Left colon (tissue), 2 donors: ENCODE measurements at regions not wholly inside any gene's neighbourhood (a gene's known extent, or its start where the extent isn't known, plus 50 kb on each side); places are given as distances from the start of the nearest gene placed in this dataset.
"Not testable (repeated sequence)": the region's sequence is repeated elsewhere in the genome, so short reads cannot be mapped to it uniquely, and the experiment has no call there.

Experiments used
- ATAC-seq: fragments of 200-7000 bp; cut with Tn5 transposase; one replicate; pipeline ENCODE4 v1.9.1; 2020; ENCODE audit warnings: mild to moderate bottlenecking, moderate library complexity
- DNase-seq, 2 donors: peaks; one replicate each; pipeline ENCODE4 v3.0.0-alpha.2; 2020
- intact Hi-C, 2 donors: fragments of 100-400 bp; cut with DNase I in 1 of 2; cut with micrococcal nuclease in 1 of 2; formaldehyde crosslinking; loops; one replicate each; pipeline versions ENCODE4 v1.11.2 to v1.14.0; 2022; cut with DNase I, micrococcal nuclease
- donor health status: DM: no; HTN: no; CAD: no.
- donor health status: DM: yes; HTN: yes; CAD: no.

DNA sequence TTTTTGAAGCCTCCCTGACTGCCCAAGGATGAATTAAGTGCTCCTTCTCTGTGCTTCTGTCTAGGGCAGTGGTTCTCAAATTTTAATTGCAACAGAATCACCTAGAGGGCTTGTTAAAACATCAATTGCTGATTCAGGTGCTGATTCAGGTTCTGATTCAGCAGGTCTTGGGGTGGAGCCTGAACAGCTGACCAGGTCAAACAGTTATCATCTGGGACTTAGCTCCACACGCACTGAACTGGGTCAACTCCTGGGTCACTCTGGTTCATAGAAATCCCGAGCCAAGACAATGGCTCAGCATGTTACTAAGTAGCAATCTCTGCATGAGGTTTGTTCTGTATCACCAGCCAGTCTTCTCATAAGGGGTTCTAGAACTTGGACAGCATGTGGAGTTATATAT is 192.3 kb downstream of the GJA1 start:
- intact Hi-C loops = no loop called here
- ATAC-seq = no peak

DNA sequence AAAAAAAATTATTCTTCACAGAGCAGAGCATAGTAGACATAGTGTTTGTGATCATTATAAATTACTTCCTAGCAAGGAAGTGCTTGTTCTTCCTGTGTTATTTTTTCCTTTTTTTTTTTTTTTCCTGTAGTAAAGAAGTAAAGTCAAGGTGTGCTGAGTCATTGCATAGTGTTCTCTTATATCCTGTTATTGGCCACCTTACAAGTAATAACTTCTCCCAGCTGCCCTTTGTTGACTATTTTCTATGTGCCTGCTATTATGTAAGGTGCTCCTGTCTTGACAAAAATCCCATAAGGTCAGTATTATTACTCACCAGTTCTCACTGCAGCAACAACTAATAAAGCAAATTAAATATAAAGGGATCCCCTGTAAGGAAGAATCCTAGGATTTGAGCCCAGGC is 195.3 kb downstream of the GJA1 start:
- intact Hi-C loops = no loop called here
- no peak for ATAC-seq
- DNase-seq = no peak

More for the DNA sequence above, 192.3 kb downstream of the GJA1 start:
- DNase-seq = no peak

DNA sequence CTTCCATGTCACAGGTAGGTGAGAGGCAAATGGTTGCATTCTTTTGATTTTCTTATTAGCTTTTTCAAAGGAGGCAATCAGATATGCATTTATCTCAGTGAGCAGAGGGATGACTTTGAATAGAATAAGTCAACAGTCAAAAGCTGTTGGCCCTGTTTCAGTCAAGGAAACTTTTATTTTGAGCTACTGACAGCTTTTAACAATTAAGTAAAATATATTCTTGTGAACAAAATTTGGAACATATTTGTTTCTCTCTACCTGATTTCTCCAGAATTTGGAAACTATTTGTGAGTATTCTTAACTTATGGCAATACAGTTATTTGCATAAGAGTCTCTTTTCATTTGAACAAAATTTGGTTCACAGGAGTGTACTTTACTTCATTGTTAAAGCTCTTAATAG is 196.3 kb downstream of the GJA1 start:
- ATAC-seq, intact Hi-C loops, DNase-seq: not testable (repeated sequence)

DNA sequence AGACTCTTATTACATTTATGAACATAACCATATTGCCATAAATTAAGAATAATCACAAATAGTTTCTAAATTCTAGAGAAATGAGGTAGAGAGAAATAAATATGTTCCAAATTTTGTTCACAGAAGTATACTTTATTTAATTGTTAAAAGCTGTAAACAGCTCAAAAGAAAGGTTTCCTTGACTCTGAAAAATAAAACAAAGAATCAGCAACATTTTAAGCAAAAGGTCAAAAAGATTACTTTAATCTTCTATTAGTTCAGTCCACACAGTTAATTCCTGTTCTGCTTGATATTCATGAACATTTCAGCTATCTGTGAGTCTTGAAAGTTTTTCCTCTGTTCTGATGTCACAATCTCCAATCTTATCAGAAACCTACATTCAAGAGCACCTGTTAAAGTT is 197.9 kb downstream of the GJA1 start:
- ATAC-seq (no peak), DNase-seq (no peak)
- intact Hi-C loops = no loop called here

GRCh38 chr6:121634586-121634985 is 199.1 kb downstream of the GJA1 start:
- DNase-seq = not testable (repeated sequence)

DNA sequence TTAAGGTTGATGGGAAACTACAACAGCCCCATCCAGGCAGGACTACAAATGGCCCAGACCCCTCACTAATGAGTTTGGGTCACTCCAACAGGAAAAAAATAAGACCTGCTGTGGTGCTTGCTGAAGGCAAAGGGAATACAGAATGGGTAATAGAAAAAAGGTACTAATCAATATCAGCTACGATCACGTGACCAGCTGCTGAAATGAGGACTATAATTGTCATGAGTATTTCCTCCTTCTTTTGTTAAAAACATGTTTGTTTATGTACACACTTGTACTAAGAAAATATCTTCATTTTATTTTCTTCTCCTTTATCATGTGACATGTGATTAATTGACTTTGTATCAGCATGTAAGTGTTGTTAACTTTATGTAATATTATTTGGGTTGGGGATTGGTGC is 199.9 kb downstream of the GJA1 start:
- no peak for ATAC-seq
- no peak for DNase-seq
- intact Hi-C loops = no loop called here

More at GRCh38 chr6:121634586-121634985, 199.1 kb downstream of the GJA1 start:
- intact Hi-C loops, ATAC-seq: not testable (repeated sequence)

DNA sequence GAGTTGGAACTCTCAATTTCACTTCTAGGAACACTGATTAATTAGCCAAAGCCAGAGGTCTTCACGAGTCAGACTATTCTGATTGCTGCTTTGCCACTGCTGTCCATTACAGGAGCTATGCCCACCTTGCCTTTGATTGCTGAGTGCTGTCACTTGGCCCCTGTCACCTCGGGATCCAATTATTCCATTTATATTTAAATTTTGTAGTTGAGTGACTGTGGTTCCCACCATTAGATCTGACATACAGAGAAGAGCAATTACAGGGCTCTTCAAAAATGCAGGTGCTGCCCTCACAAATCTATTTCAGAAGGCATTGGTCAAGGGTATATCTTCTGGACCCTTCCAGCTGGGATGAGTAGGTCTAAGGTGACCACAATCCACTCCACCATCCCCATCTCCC is 200.8 kb downstream of the GJA1 start:
- ATAC-seq, DNase-seq, intact Hi-C loops: not testable (repeated sequence)

- no peak for ATAC-seq
- intact Hi-C loops = no loop called here
- no peak for DNase-seq
Observed at GRCh38 chr6:121639021-121639420, 203.6 kb downstream of the GJA1 start.

DNA sequence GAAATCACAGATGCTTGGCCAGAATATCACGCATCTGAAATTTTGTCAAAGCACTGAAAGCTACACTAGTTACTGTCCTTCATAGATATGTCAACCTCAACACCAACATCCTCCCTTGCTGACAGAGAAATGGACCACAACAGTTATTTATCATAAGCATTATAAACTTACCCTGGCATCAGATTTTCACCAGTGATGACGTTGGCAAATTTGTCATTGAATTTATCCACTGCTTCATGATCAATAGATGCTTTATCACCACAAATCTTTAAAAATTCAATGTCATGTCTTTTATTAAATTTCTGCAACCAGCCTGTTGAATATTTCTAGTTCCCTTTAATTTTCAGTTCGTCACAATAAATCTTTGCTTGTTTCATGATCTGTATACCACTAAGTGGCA is 205.7 kb downstream of the GJA1 start:
- DNase-seq (no peak), ATAC-seq (no peak)
- intact Hi-C loops = no loop called here

DNA sequence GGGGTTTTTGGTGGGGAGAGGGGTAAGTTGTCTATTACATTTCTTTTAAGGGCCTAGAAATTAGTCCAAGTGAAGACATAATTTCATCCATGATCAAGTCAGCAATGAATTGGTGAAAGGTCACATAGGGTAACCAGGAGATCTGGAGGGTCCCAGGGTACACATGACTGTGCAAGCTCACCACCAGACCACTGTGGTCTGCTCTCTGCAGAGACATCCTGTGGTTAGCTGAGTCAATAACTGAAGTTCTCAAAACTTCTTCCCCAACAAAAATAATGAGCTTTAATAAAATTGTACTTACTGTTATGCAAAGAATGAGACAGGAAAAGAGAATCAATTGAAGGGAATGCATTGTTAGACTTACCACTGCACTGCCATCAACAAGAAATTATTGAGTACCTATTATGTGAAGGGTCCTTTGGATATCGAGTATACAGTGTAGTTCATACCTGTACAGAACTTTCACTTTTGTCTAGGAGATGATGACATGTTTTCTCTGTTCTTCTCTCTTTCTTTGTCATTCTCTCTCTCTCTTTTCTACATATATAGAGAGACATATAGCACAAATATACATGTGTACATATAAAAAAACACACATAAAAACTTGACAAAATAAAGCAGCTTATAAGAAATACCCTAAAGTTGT is 209.8 kb downstream of the GJA1 start:
- intact Hi-C loops = no loop called here
- DNase-seq (no peak), ATAC-seq (no peak)

DNA sequence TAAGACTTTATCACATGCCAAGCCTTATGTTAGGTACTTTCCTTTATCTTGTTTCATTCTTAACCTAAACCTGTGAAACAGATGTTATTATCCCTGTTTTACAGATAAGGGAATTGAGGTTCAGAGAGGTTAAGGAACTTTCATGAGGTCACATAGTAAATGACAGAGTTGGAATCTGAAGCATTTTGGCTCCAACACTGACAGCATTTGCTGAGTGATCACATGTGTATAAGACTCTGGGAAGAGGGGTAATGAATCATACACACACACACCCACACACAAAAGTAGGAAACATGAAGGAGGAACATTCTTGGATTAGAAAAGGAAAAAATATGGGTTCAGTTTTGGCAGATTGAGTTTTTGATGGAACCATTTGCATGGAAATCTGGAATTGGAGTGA is 212.5 kb downstream of the GJA1 start:
- intact Hi-C loops = no loop called here
- DNase-seq (no peak), ATAC-seq (no peak)

DNA sequence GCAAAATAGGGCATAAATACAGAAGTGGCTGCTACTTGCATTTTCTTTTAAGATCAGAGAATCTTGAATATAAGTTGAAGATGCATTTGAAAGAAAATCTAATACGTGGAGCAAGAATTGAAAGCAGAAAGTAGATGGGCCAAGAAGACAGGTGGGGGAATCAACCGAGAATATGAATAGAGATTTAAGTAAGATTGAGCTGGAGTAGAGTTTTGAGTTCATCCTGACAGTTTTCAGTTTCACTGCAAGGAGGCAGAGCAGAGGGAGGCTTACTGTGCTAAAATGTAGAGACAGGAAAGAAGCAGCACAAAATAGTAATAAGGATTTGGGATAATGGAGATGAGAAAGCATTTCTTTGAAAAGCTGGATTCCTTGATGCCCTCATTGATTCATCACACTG is 214.5 kb downstream of the GJA1 start:
- ATAC-seq (no peak), DNase-seq (no peak)
- intact Hi-C loops = no loop called here

DNA sequence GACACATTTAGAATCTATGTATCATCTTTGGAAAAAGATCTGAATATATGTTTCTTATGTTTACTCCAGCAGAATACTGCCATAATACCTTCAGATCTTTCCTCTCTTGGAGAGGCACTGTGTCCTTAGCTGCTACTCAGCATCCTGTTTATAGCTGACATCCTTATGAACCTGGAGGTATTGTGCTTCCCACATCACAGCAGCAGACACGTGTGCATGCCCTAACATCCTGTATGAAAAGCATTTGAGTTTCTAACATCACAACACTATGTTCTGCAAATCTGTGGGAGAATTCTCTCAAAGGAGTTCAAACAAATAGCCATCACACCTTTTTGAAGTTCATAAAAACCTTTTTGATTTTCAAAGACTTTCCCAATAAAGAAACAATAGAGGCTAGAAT is 216.0 kb downstream of the GJA1 start:
- ATAC-seq (no peak), DNase-seq (no peak)
- intact Hi-C loops = no loop called here

- intact Hi-C loops = no loop called here
- DNase-seq = no peak
- ATAC-seq = no peak
Observed at GRCh38 chr6:121652223-121652622, 216.8 kb downstream of the GJA1 start.

DNA sequence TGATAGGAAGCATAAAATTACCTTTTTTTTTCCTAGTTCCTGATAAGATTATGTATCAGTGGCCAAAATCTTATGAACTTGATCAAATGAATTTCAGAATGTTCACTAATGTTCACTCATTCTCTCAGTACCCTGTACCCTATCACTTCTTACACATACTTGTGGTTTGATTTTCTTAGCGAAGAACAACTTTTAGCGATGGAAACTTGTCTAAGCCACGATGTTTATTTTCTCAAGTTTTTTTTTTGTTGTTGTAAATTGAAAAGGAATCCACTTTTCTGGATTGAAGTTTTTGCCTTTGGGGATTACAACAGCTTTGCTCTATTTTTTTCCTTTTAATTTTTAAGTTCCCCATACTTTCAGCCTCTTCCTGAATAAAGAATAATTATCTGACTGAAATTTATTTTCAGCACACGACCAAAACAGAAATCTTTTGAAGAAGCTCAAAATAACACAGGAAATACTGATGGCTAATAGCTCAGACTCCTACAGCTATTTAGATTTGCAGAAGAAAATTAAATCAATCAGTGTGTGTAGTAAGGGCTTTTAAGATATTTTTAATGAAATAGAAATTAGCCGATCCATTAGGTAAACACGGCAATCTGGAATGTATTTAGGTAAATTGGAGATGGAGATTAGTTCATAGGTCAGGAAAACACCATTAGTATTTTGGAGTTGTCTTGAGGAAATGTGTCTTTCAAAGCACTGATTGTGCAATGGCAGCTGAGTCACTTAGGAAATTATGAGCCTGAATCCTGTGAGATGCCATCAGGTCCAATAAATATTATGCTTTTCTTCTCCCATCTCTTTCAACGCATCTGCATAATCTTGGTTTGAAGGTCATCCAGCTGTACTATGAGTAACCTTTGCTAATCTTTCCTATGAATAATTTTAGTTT is 217.5 kb downstream of the GJA1 start:
- no peak for ATAC-seq
- no peak for DNase-seq
- intact Hi-C loops = no loop called here

GRCh38 chr6:121653624-121654008 is 218.2 kb downstream of the GJA1 start:
- no peak for DNase-seq
- intact Hi-C loops = no loop called here
- ATAC-seq = no peak

- no peak for DNase-seq
- intact Hi-C loops = no loop called here
- no peak for ATAC-seq
Observed at GRCh38 chr6:121657972-121658371, 222.5 kb downstream of the GJA1 start.

- no peak for DNase-seq
- intact Hi-C loops = no loop called here
- no peak for ATAC-seq
Observed at GRCh38 chr6:121660277-121660676, 224.8 kb downstream of the GJA1 start.

DNA sequence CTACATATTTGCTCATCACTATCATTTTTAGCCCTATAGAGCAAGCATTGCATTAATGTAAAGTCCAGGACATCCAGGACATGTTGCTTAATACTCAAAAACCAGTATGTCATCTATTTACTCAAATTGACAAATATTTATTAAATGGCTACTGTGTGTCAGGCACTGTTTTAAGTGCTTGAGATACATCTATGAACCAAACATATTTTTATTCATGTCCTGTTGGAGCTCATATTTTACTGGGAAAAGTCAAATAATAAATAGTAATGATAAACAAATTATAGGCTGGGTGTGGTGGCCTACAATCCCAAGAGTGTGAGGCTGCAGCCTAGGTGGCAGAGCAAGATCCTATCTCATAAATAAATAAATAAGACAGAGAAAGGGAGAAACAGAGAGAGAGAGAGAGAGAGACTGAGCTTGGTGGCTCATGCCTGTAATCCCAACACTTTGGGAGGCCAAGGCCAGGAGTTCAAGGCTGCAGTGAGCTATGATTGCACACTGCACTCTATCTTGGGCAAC is 227.9 kb downstream of the GJA1 start:
- ATAC-seq (no peak), DNase-seq (no peak)
- intact Hi-C loops = no loop called here

DNA sequence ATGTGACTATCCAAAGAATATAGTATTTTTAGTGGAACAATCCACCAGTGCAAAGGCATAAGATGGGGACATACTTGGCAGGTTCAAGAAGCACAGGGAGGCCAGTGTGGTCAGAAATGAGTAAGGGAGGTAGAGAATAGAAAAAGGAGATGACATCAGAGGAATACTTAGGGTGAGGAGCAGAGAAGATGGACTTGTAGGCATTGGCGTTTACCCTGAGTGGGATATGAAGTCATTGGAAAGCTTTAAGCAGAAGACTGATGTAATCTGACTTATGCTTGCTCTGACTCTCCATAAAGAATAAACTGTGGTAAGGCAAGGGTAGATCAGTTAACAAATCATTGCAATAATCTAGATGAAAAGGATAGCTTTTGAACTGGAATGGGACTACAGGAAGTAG is 228.7 kb downstream of the GJA1 start:
- no peak for DNase-seq
- ATAC-seq = no peak
- intact Hi-C loops = no loop called here
